OCI-LY1 (cell line): ENCODE measurements at regions not wholly inside any gene's neighbourhood (a gene's known extent, or its start where the extent isn't known, plus 50 kb on each side); places are given as distances from the start of the nearest gene placed in this dataset.

Source experiments
- H2AFZ ChIP-seq: fragments of 200-600 bp; sonication (generic), shearing (Covaris generic); 2 replicates; pipeline ENCODE4 v1.6.0; 2014; ENCODE audit warnings: antibody characterized with exemption, mild to moderate bottlenecking, low read length
- H3F3A ChIP-seq: fragments of 200-600 bp; sonication (generic), shearing (Covaris generic); 2 replicates; pipeline ENCODE4 v1.6.0; 2014; ENCODE audit warnings: mild to moderate bottlenecking, antibody characterized with exemption, low read length, moderate library complexity; ENCODE audit not compliant: insufficient read depth
- H3K27ac ChIP-seq: fragments of 200-600 bp; sonication (generic); 2 replicates; pipeline ENCODE4 v1.5.1; 2014; ENCODE audit warnings: low read length, mixed run types, mild to moderate bottlenecking, low read depth; ENCODE audit not compliant: poor library complexity, severe bottlenecking
- H3K27me3 ChIP-seq: fragments of 200-600 bp; sonication (generic); 2 replicates; pipeline ENCODE4 v1.6.0; 2014; ENCODE audit warnings: antibody characterized with exemption, mild to moderate bottlenecking, low read length, moderate library complexity; ENCODE audit not compliant: insufficient read depth
- H3K36me3 ChIP-seq: fragments of 200-600 bp; sonication (generic); 2 replicates; pipeline ENCODE4 v1.6.1; 2014; ENCODE audit warnings: mild to moderate bottlenecking, antibody characterized with exemption, low read length, moderate library complexity, mixed read lengths; ENCODE audit not compliant: insufficient read depth
- H3K4me1 ChIP-seq: fragments of 200-600 bp; sonication (generic); 2 replicates; pipeline ENCODE4 v1.5.1; 2014; ENCODE audit warnings: mild to moderate bottlenecking, low read length, moderate library complexity; ENCODE audit not compliant: insufficient read depth, severe bottlenecking
- H3K4me2 ChIP-seq: fragments of 200-600 bp; sonication (generic), shearing (Covaris generic); 2 replicates; pipeline ENCODE4 v1.6.1; 2014; ENCODE audit warnings: low read length
- H3K4me3 ChIP-seq: fragments of 200-600 bp; sonication (generic); 2 replicates; pipeline ENCODE4 v1.5.1; 2014; ENCODE audit warnings: low read length, low read depth, mild to moderate bottlenecking, mixed read lengths; ENCODE audit not compliant: poor library complexity, severe bottlenecking
- H3K79me2 ChIP-seq: fragments of 200-600 bp; shearing (Covaris generic); 2 replicates; pipeline ENCODE4 v1.6.1; 2016; ENCODE audit warnings: mixed run types, low read length, mixed read lengths; ENCODE audit not compliant: insufficient read depth
- H3K9ac ChIP-seq: fragments of 200-600 bp; sonication (generic), shearing (Covaris generic); 2 replicates; pipeline ENCODE4 v1.6.1; 2014; ENCODE audit warnings: mild to moderate bottlenecking, low read length, mixed read lengths
- H3K9me2 ChIP-seq: fragments of 200-600 bp; sonication (generic), shearing (Covaris generic); 2 replicates; pipeline ENCODE4 v1.6.1; 2014; ENCODE audit warnings: low read depth, mild to moderate bottlenecking, low read length, mixed read lengths
- H3K9me3 ChIP-seq: fragments of 200-600 bp; shearing (Covaris generic); 2 replicates; pipeline ENCODE4 v1.6.1; 2014; ENCODE audit warnings: low read length, mixed read lengths
- H4K20me1 ChIP-seq: fragments of 200-600 bp; sonication (generic), shearing (Covaris generic); 2 replicates; pipeline ENCODE4 v1.6.0; 2016; ENCODE audit warnings: mild to moderate bottlenecking, low read length; ENCODE audit not compliant: insufficient read depth
- EZH2 ChIP-seq: fragments of 200-600 bp; sonication (generic), shearing (Covaris generic); IDR thresholded peaks from 2 replicates; pipeline ENCODE4 v1.8.0; 2017; ENCODE audit warnings: borderline replicate concordance, mixed run types, mild to moderate bottlenecking, antibody characterized with exemption, low read length, moderate library complexity, mixed read lengths
- TF ChIP-seq, protein P1 (sequence below): fragments of 200-600 bp; sonication (generic), shearing (Covaris generic); IDR thresholded peaks from 2 replicates; pipeline ENCODE4 v1.5.1; 2017; ENCODE audit warnings: mild to moderate bottlenecking, antibody characterized with exemption, low read length, moderate library complexity, mixed read lengths

DNA sequence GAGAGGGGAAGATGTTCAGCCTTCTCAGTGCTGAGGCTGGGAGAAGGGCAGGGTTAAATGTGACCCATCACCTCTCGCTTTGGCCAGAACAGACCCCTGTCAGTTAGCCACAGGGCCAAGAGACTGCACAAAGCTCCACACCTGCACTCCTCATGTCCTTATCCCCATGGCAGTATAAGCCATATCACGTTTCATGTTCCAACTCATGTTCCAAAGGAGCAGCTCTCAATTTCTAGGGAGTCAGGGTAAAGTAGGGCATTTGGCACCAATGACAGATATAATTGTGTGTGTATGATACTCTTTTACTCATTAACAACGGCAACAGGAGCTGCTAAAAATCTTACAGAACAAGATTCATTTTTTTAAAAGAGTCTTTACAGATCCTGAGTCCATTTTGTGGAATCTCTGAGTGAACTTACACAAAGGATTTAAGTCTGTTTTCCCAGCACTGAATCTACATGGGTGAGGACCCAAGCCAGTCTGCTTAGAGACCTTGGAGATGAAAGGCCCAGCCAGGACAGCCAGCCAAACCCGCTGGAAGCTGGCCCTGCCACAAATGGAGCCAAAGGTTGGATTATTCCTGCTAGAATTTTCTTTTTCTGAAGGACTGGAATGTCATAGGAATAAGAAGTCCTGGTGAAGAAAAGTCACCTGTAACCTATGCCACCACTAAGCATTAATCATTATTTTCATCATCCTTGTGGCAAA, 129.1 kb upstream of the SMAD1 start:
- no peak overlapping the region for H2AFZ ChIP-seq
- no peaks in the 10 kb centered on the region for H4K20me1 ChIP-seq
- no peak overlapping the region for H3K4me2 ChIP-seq
- H3K4me1 ChIP-seq: no peaks in the 10 kb centered on the region
- H3K9me2 ChIP-seq: no peaks in the 10 kb centered on the region
- no peaks in the 10 kb centered on the region for H3F3A ChIP-seq
- H3K9ac ChIP-seq: no peak overlapping the region
- no peak overlapping the region for H3K27ac ChIP-seq
- no peaks in the 10 kb centered on the region for H3K9me3 ChIP-seq
- H3K4me3 ChIP-seq: no peak overlapping the region
- no peaks in the 10 kb centered on the region for H3K79me2 ChIP-seq
- no peaks in the 10 kb centered on the region for H3K27me3 ChIP-seq
- no peaks in the 10 kb centered on the region for H3K36me3 ChIP-seq
- TF ChIP-seq, protein P1, sequence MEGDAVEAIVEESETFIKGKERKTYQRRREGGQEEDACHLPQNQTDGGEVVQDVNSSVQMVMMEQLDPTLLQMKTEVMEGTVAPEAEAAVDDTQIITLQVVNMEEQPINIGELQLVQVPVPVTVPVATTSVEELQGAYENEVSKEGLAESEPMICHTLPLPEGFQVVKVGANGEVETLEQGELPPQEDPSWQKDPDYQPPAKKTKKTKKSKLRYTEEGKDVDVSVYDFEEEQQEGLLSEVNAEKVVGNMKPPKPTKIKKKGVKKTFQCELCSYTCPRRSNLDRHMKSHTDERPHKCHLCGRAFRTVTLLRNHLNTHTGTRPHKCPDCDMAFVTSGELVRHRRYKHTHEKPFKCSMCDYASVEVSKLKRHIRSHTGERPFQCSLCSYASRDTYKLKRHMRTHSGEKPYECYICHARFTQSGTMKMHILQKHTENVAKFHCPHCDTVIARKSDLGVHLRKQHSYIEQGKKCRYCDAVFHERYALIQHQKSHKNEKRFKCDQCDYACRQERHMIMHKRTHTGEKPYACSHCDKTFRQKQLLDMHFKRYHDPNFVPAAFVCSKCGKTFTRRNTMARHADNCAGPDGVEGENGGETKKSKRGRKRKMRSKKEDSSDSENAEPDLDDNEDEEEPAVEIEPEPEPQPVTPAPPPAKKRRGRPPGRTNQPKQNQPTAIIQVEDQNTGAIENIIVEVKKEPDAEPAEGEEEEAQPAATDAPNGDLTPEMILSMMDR: no peak
- no peak for TF ChIP-seq EZH2

DNA sequence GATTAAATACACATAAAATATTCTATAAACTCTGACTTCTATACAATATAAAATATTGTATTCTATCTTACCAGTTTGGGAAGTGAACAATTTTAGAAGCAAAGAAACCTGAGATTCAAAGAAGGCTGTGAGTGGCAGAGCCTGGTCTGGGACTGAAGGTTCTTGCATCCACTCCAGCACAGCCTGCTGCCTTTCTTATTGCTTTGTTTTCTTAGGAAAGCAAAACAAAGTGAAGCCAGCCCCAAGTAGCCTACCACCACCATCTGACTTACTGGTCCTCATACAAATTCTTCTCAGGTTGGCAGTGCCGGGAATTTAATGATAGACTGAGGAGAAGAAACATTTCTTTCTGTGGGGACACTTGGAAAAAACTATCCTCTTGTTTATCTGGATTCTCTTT, 129.7 kb upstream of the SMAD1 start:
- H3K4me1 ChIP-seq: no peaks in the 10 kb centered on the region
- no peak overlapping the region for H3K27ac ChIP-seq
- no peak overlapping the region for H2AFZ ChIP-seq
- no peaks in the 10 kb centered on the region for H3K9me3 ChIP-seq
- no peaks in the 10 kb centered on the region for H3K9me2 ChIP-seq
- H3K4me3 ChIP-seq: no peak overlapping the region
- no peak overlapping the region for H3K4me2 ChIP-seq
- no peaks in the 10 kb centered on the region for H3K79me2 ChIP-seq
- H3K27me3 ChIP-seq: no peaks in the 10 kb centered on the region
- no peak overlapping the region for H3K9ac ChIP-seq
- no peaks in the 10 kb centered on the region for H3F3A ChIP-seq
- no peaks in the 10 kb centered on the region for H4K20me1 ChIP-seq
- TF ChIP-seq, protein P1: no peak
- TF ChIP-seq EZH2: no peak
- no peaks in the 10 kb centered on the region for H3K36me3 ChIP-seq

DNA sequence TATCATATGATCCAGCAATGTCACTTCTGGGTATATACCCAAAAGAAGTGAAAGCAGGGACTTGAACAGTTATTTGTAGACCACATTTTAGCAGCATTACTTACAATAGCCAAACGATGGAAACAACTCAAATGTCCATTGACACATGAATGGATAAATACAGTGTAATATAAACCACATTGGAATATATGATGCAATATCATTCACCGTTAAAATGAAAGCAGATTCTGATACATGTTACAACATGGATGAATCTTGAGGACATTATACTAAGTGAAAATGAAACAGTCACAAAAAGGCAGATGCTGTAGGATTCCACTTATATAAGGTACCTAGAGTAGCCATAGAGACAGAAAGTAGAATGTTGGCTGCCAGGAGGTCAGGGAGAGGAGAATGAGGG, 130.5 kb upstream of the SMAD1 start:
- no peaks in the 10 kb centered on the region for H4K20me1 ChIP-seq
- no peaks in the 10 kb centered on the region for H3K9me2 ChIP-seq
- no peaks in the 10 kb centered on the region for H3K79me2 ChIP-seq
- H3K4me3 ChIP-seq: no peak overlapping the region
- no peak overlapping the region for H3K4me2 ChIP-seq
- H2AFZ ChIP-seq: no peak overlapping the region
- no peaks in the 10 kb centered on the region for H3K9me3 ChIP-seq
- H3K36me3 ChIP-seq: no peaks in the 10 kb centered on the region
- no peak for TF ChIP-seq EZH2
- TF ChIP-seq, protein P1: no peak
- H3K27ac ChIP-seq: no peak overlapping the region
- H3K27me3 ChIP-seq: no peaks in the 10 kb centered on the region
- H3K9ac ChIP-seq: no peak overlapping the region
- H3F3A ChIP-seq: no peaks in the 10 kb centered on the region
- H3K4me1 ChIP-seq: no peaks in the 10 kb centered on the region
